ENCODE measurements at regions not wholly inside any gene's neighbourhood (a gene's known extent, or its start where the extent isn't known, plus 50 kb on each side); places are given as distances from the start of the nearest gene placed in this dataset.

GRCh38 chr13:90185734-90186133 lies 1161.8 kb upstream of the MIR17HG start:
- TF ChIP-seq CTCF (IDR thresholded peaks at IDR 0.05) (no peak), POLR2A (IDR thresholded peaks at IDR 0.05) (no peak)
